HepG2 (cell line): ENCODE measurements at regions not wholly inside any gene's neighbourhood (a gene's known extent, or its start where the extent isn't known, plus 50 kb on each side); places are given as distances from the start of the nearest gene placed in this dataset.

Source experiments
- ATAC-seq: fragments of 200-7000 bp; cut with Tn5 transposase; 3 replicates; pipeline ENCODE4 v1.9.1; 2020; ENCODE audit warnings: mild to moderate bottlenecking, moderate library complexity
- BruUV-seq: library from RNA; stranded (reverse); fragments of 400-500 nt; replicated peaks from 2 replicates; lab custom pipeline; 2021; lab: Mats Ljungman, UMichigan
- CTCF ChIA-PET: fragments of 300-600 bp; formaldehyde crosslinking; extraction: SDS; loops from one replicate; lab custom pipeline; 2021; ENCODE audit warnings: low total read pairs, inconsistent platforms, low intra/inter-chr PET ratio; lab: Yijun Ruan, JAX
- POLR2A ChIA-PET: fragments of 350-600 bp; sonication (Branson Sonifier 250); formaldehyde crosslinking; loops from one replicate; lab custom pipeline; 2020; ENCODE audit warnings: antibody characterized with exemption, inconsistent platforms; lab: Yijun Ruan, JAX
- DNase-seq: peaks from one replicate; pipeline ENCODE4 v3.0.0-alpha.2; 2015; ENCODE audit warnings: low spot score
- FAIRE-seq: peaks from 3 replicates; lab custom pipeline; 2011; peaks lifted over from hg19 to GRCh38; lab: Jason Lieb, UNC
- H2AFZ ChIP-seq: one replicate; pipeline ENCODE4 v1.6.1; 2011; ENCODE audit warnings: low read length, inconsistent platforms
- H3K27ac ChIP-seq: fragments of 300-600 bp; 3 replicates; pipeline ENCODE4 v1.8.0; 2011; ENCODE audit warnings: mixed run types, mild to moderate bottlenecking, mixed read lengths, low read length, inconsistent platforms; ENCODE audit not compliant: insufficient read depth; ENCODE audit errors: extremely low read length
- H3K27me3 ChIP-seq, 2 experiments: fragments of 200-600 bp in 1 of 2; 2 replicates in 1 of 2; 3 replicates in 1 of 2; pipeline versions ENCODE4 v1.6.0 to v1.8.0; 2011; ENCODE audit warnings: low read length in 2 of 2, mild to moderate bottlenecking in 2 of 2, moderate library complexity in 2 of 2, inconsistent platforms in 1 of 2; ENCODE audit not compliant: insufficient read depth in 2 of 2, control insufficient read depth in 1 of 2
- H3K36me3 ChIP-seq, 2 experiments: fragments of 200-600 bp in 1 of 2; replicated peaks in 1 of 2; 2 replicates in 1 of 2; 3 replicates in 1 of 2; pipeline versions ENCODE4 v1.5.1 to v1.8.0; 2011; ENCODE audit warnings: low read length in 2 of 2, inconsistent platforms in 1 of 2; ENCODE audit not compliant: insufficient read depth in 2 of 2, control insufficient read depth in 1 of 2
- H3K4me1 ChIP-seq: 2 replicates; pipeline ENCODE4 v1.5.1; 2012; ENCODE audit warnings: low read length, inconsistent platforms; ENCODE audit not compliant: insufficient read depth
- H3K4me2 ChIP-seq: 2 replicates; pipeline ENCODE4 v1.6.0; 2011; ENCODE audit warnings: low read depth, low read length, inconsistent platforms
- H3K4me3 ChIP-seq, 3 experiments: fragments of 200-600 bp in 1 of 3; sonication (generic), shearing (Covaris generic) in 1 of 3; replicated peaks in 1 of 3; 2 replicates each; pipeline ENCODE4 v1.5.1; 2011 to 2016; ENCODE audit warnings: low read length in 3 of 3, inconsistent platforms in 2 of 3, low read depth in 2 of 3, mild to moderate bottlenecking in 2 of 3, control low read depth in 1 of 3, mixed read lengths in 1 of 3; ENCODE audit not compliant: insufficient read depth in 1 of 3
- H3K79me2 ChIP-seq: one replicate; pipeline ENCODE4 v1.6.1; 2011; ENCODE audit warnings: low read length, inconsistent platforms; ENCODE audit not compliant: insufficient read depth
- H3K9ac ChIP-seq: 2 replicates; pipeline ENCODE4 v1.6.0; 2011; ENCODE audit warnings: mild to moderate bottlenecking, low read depth, low read length, inconsistent platforms; ENCODE audit not compliant: insufficient read depth
- H3K9me3 ChIP-seq: 2 replicates; pipeline ENCODE4 v1.5.1; 2012; ENCODE audit warnings: mild to moderate bottlenecking, low read length
- H4K20me1 ChIP-seq: 2 replicates; pipeline ENCODE4 v1.6.0; 2011; ENCODE audit warnings: inconsistent platforms, mild to moderate bottlenecking, low read length, moderate library complexity; ENCODE audit not compliant: insufficient read depth
- CENPX ChIP-seq: sonication (generic); formaldehyde crosslinking; IDR thresholded peaks from 2 replicates; pipeline ENCODE4 v1.9.0; 2021; ENCODE audit warnings: mild to moderate bottlenecking, missing genetic modification reagents, moderate library complexity
- ELF4 ChIP-seq: sonication (generic); formaldehyde crosslinking; IDR thresholded peaks from 2 replicates; pipeline ENCODE4 v1.5.0; 2020; ENCODE audit warnings: missing genetic modification reagents, mild to moderate bottlenecking, moderate library complexity, borderline replicate concordance
- FOXP4 ChIP-seq: sonication (generic); formaldehyde crosslinking; IDR thresholded peaks from 2 replicates; pipeline ENCODE4 v1.4.0; 2020; ENCODE audit warnings: missing genetic modification reagents
- KLF15 ChIP-seq: sonication (generic); formaldehyde crosslinking; IDR thresholded peaks from 2 replicates; pipeline ENCODE4 v1.8.1; 2023; ENCODE audit warnings: borderline replicate concordance, mild to moderate bottlenecking, inconsistent platforms, missing genetic modification reagents, mixed read lengths
- MAFF ChIP-seq: IDR thresholded peaks from 2 replicates; pipeline ENCODE4 v1.6.1; 2011; ENCODE audit warnings: low read depth, low read length, improper control_type of control experiment
- MAFK ChIP-seq, 2 experiments: IDR thresholded peaks in 1 of 2; conservative IDR thresholded peaks in 1 of 2; 2 replicates each; pipeline ENCODE4 v1.6.1; 2011; ENCODE audit warnings: improper control_type of control experiment in 2 of 2, low read length in 2 of 2
- PPARG ChIP-seq: conservative IDR thresholded peaks from 2 replicates; pipeline ENCODE4 v1.6.1; 2016; ENCODE audit warnings: missing biosample characterization, missing genetic modification reagents
- RARG ChIP-seq: sonication (generic); formaldehyde crosslinking; IDR thresholded peaks from 2 replicates; pipeline ENCODE4 v1.4.0; 2020; ENCODE audit warnings: low read depth, mild to moderate bottlenecking, missing genetic modification reagents
- TMF1 ChIP-seq: sonication (generic); formaldehyde crosslinking; IDR thresholded peaks from 2 replicates; pipeline ENCODE4 v1.8.1; 2022; ENCODE audit warnings: low read depth, missing genetic modification reagents
- USF2 ChIP-seq, 2 experiments: sonication (generic) in 1 of 2; formaldehyde crosslinking in 1 of 2; IDR thresholded peaks; 2 replicates each; pipeline versions ENCODE4 v1.5.1 to v1.6.1; 2011 to 2020; ENCODE audit warnings: borderline replicate concordance in 1 of 2, low read depth in 1 of 2, low read length in 1 of 2, mild to moderate bottlenecking in 1 of 2, missing genetic modification reagents in 1 of 2, moderate library complexity in 1 of 2
- ZFP36 ChIP-seq: fragments of 150-350 bp; IDR thresholded peaks from 2 replicates; pipeline ENCODE4 v1.6.1; 2018; ENCODE audit warnings: borderline replicate concordance, low read length, low read depth; ENCODE audit not compliant: partially characterized antibody
- ZNF12 ChIP-seq: sonication (generic); formaldehyde crosslinking; IDR thresholded peaks from 2 replicates; pipeline ENCODE4 v1.5.0; 2020; ENCODE audit warnings: missing genetic modification reagents
- ZNF121 ChIP-seq: sonication (generic); formaldehyde crosslinking; IDR thresholded peaks from 2 replicates; pipeline ENCODE4 v1.5.0; 2020; ENCODE audit warnings: mild to moderate bottlenecking, missing genetic modification reagents
- ZNF263 ChIP-seq: sonication (generic); formaldehyde crosslinking; IDR thresholded peaks from 2 replicates; pipeline ENCODE4 v1.4.0; 2020; ENCODE audit warnings: missing genetic modification reagents
- ZNF772 ChIP-seq: sonication (generic); formaldehyde crosslinking; IDR thresholded peaks from 2 replicates; pipeline ENCODE4 v1.5.0; 2020; ENCODE audit warnings: mild to moderate bottlenecking, missing genetic modification reagents
- ZSCAN31 ChIP-seq: sonication (generic); formaldehyde crosslinking; IDR thresholded peaks from 2 replicates; pipeline ENCODE4 v1.5.0; 2020; ENCODE audit warnings: low read depth, mild to moderate bottlenecking, missing genetic modification reagents
- WGBS: methylation state at CpG from one replicate; pipeline ENCODE4 v1.1.6; 2017; ENCODE audit warnings: low lambda C conversion rate; 5-methylcytosine and 5-hydroxymethylcytosine counted together
- in situ Hi-C: cut with HindIII; loops from 2 replicates; pipeline ENCODE4 v1.10.0; 2017; ENCODE audit warnings: low pct_unique_long_range_greater_than_20kb; ENCODE audit not compliant: extremely low pct_ligation_motif_present
- intact Hi-C: fragments of 100-400 bp; cut with micrococcal nuclease; formaldehyde crosslinking; loops from one replicate; pipeline ENCODE4 v1.10.0; 2022; ENCODE audit not compliant: unreplicated experiment

DNA sequence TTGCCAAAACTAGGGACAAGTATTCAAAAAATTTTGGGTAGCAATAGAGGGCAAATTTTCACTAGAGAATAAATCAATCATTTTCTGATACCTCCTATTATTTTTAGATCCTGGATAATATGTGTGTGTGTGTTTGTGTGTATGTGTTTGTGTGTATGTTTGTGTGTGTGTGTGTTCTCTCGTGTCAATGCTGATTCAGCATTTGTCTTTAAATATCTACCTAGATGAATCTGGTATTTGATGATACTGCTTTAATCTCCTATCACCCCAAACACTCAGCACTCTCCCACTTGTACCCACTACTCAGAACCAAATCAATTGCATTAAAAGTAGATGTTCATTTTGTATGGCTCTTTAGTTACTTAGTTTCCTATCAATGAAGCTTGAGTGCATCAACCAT, 101.3 kb upstream of the NPFFR2 start:
- 0% methylated on average over 1 of the region's 1 CpG for WGBS
- H3K4me3 ChIP-seq = no peak overlapping the region
- ATAC-seq (no peak), FAIRE-seq (no peak), DNase-seq (no peak)
- no peak overlapping the region for H3K9ac ChIP-seq
- ChIA-PET POLR2A (no interaction called here), CTCF (no interaction called here)
- H3K36me3 ChIP-seq = no peaks in the 10 kb centered on the region
- H4K20me1 ChIP-seq = no peaks in the 10 kb centered on the region
- no peaks in the 10 kb centered on the region for H3K79me2 ChIP-seq
- H3K4me2 ChIP-seq = no peak overlapping the region
- peaks cover 16% of the 10 kb centered on the region for H3K9me3 ChIP-seq
- H3K4me1 ChIP-seq = no peaks in the 10 kb centered on the region
- BruUV-seq = no TSS peak
- no peak overlapping the region for H3K27ac ChIP-seq
- H2AFZ ChIP-seq = no peak overlapping the region
- in situ Hi-C loops = no loop called here
- TF ChIP-seq MAFF (peak; percentile 90), ZNF263 (CRISPR knock-in tag) (no peak), MAFK (conservative IDR thresholded peaks at IDR 0.05 in 1 of 2, IDR thresholded peaks at IDR 0.05 in 1 of 2; ENCODE audit: low read length in 2 of 2) (peak; percentile 92 to 95)
- TF ChIP-seq, all 625 proteins: peak for 2
- intact Hi-C loops = no loop called here
- no peaks in the 10 kb centered on the region for H3K27me3 ChIP-seq

DNA sequence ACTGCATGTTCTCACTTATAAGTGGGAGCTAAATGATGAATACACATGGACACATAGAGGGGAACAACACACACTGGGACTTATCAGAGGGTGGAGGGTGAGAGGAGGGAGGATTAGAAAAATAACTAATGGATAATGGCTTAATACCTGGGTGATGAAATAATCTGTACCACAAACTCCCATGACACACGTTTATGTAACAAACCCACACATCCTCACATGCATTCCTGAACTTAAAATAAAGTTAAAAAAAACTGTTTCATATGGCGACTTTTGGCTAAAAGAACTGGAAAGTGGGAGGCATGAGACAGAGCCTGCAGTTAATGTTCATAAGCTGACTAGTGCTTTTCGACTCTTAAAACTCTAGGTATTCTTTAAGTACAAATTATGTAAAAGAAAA, 98.9 kb upstream of the NPFFR2 start:
- Histone ChIP-seq H3K9me3 (peaks cover 6% of the 10 kb centered on the region; the same call in 1 of the 2 replicates), H3K4me2 (no peak overlapping the region), H3K27ac (no peak overlapping the region)
- no peak for DNase-seq
- TF ChIP-seq USF2 (IDR thresholded peaks at IDR 0.05; ENCODE audit: low read depth, low read length) (no peak), USF2 (CRISPR knock-in tag; IDR thresholded peaks at IDR 0.05; ENCODE audit: borderline replicate concordance) (no peak), ELF4 (CRISPR knock-in tag) (no peak), KLF15 (no peak), RARG (CRISPR knock-in tag) (no peak), ZSCAN31 (no peak), ZNF12 (CRISPR knock-in tag) (no peak), ZNF772 (CRISPR knock-in tag) (no peak), ZFP36 (no peak), CENPX (CRISPR knock-in tag) (no peak), FOXP4 (CRISPR knock-in tag) (no peak), ZNF121 (CRISPR knock-in tag) (no peak), TMF1 (CRISPR knock-in tag) (no peak), PPARG (CRISPR knock-in tag) (no peak)
- TF ChIP-seq, all 625 proteins: peak for 0
- ChIA-PET POLR2A (no interaction called here), CTCF (no interaction called here)
- Histone ChIP-seq H3K9ac (no peak overlapping the region), H3K27me3 (no peaks in the 10 kb centered on the region), H3K79me2 (no peaks in the 10 kb centered on the region), H3K4me1 (no peaks in the 10 kb centered on the region), H2AFZ (no peak overlapping the region), H4K20me1 (no peaks in the 10 kb centered on the region), H3K36me3 (no peaks in the 10 kb centered on the region), H3K4me3 (no peak overlapping the region)
- BruUV-seq = no TSS peak
- ATAC-seq (no peak), FAIRE-seq (no peak)
- in situ Hi-C loops = no loop called here
- intact Hi-C loops = no loop called here
- 25% methylated on average over 3 of the region's 3 CpGs for WGBS
